ENCODE measurements at regions not wholly inside any gene's neighbourhood (a gene's known extent, or its start where the extent isn't known, plus 50 kb on each side); places are given as distances from the start of the nearest gene placed in this dataset.

DNA sequence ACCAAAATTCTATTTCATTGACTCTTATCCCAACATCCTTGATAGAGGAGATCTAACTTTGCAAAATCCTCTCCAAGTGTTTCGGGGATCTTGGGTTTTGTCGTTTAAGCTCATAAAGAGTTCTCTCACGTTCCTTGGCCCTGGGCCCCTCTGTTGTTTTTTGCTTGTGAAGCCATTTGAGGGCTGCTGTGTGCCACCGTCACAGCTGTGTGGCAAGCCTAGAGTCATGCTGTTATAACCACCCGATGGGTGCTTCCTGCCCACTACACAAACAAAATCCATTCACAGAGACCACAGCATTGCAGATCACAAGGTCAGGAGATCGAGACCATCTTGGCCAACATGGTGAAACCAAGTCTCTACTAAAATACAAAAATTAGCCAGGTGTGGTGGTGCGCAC is 154.1 kb downstream of the ADSS2 start:
- TF ChIP-seq POLR2A (IDR thresholded peaks at IDR 0.05): no peak
- TF ChIP-seq, protein P1, sequence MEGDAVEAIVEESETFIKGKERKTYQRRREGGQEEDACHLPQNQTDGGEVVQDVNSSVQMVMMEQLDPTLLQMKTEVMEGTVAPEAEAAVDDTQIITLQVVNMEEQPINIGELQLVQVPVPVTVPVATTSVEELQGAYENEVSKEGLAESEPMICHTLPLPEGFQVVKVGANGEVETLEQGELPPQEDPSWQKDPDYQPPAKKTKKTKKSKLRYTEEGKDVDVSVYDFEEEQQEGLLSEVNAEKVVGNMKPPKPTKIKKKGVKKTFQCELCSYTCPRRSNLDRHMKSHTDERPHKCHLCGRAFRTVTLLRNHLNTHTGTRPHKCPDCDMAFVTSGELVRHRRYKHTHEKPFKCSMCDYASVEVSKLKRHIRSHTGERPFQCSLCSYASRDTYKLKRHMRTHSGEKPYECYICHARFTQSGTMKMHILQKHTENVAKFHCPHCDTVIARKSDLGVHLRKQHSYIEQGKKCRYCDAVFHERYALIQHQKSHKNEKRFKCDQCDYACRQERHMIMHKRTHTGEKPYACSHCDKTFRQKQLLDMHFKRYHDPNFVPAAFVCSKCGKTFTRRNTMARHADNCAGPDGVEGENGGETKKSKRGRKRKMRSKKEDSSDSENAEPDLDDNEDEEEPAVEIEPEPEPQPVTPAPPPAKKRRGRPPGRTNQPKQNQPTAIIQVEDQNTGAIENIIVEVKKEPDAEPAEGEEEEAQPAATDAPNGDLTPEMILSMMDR (IDR thresholded peaks at IDR 0.05): no peak
